GM23248 (cell line): ENCODE measurements at regions not wholly inside any gene's neighbourhood (a gene's known extent, or its start where the extent isn't known, plus 50 kb on each side); places are given as distances from the start of the nearest gene placed in this dataset.

Experiments
- DNase-seq: peaks from one replicate; pipeline ENCODE4 v3.0.0-alpha.2; 2015
- H2AFZ ChIP-seq: fragments of 200-600 bp; sonication (generic); 2 replicates; pipeline ENCODE4 v1.6.1; 2016; ENCODE audit warnings: antibody characterized with exemption
- H3F3A ChIP-seq: fragments of 200-600 bp; sonication (generic); 2 replicates; pipeline ENCODE4 v1.6.1; 2016; ENCODE audit warnings: mild to moderate bottlenecking, antibody characterized with exemption, mixed run types; ENCODE audit not compliant: insufficient read depth
- H3K27ac ChIP-seq: fragments of 200-600 bp; sonication (generic); 2 replicates; pipeline ENCODE4 v1.5.1; 2016; ENCODE audit warnings: mild to moderate bottlenecking
- H3K27me3 ChIP-seq: fragments of 200-600 bp; sonication (generic); replicated peaks from 2 replicates; pipeline ENCODE4 v1.6.1; 2016; ENCODE audit warnings: mild to moderate bottlenecking; ENCODE audit not compliant: insufficient read depth
- H3K36me3 ChIP-seq: fragments of 200-600 bp; sonication (generic); 2 replicates; pipeline ENCODE4 v1.6.1; 2016; ENCODE audit warnings: low read depth, mild to moderate bottlenecking
- H3K4me1 ChIP-seq: fragments of 200-600 bp; sonication (generic); 2 replicates; pipeline ENCODE4 v1.6.1; 2016; ENCODE audit warnings: mild to moderate bottlenecking; ENCODE audit not compliant: insufficient read depth
- H3K4me2 ChIP-seq: fragments of 200-600 bp; sonication (generic); one replicate; pipeline ENCODE4 v1.6.1; 2016; ENCODE audit warnings: mild to moderate bottlenecking; ENCODE audit not compliant: unreplicated experiment
- H3K4me3 ChIP-seq: fragments of 200-600 bp; sonication (generic); 2 replicates; pipeline ENCODE4 v1.5.1; 2016; ENCODE audit warnings: mild to moderate bottlenecking
- H3K79me2 ChIP-seq: fragments of 200-600 bp; sonication (generic); 2 replicates; pipeline ENCODE4 v1.6.1; 2016; ENCODE audit warnings: mild to moderate bottlenecking; ENCODE audit not compliant: insufficient read depth
- H3K9ac ChIP-seq: fragments of 200-600 bp; sonication (generic); 2 replicates; pipeline ENCODE4 v1.6.1; 2016; ENCODE audit warnings: mild to moderate bottlenecking
- H3K9me2 ChIP-seq: fragments of 200-600 bp; sonication (generic); 2 replicates; pipeline ENCODE4 v1.6.1; 2016; ENCODE audit warnings: mixed run types, mild to moderate bottlenecking, moderate library complexity; ENCODE audit not compliant: insufficient read depth
- H3K9me3 ChIP-seq: fragments of 200-600 bp; sonication (generic); one replicate; pipeline ENCODE4 v1.6.1; 2017; ENCODE audit warnings: low read depth
- H4K20me1 ChIP-seq: fragments of 200-600 bp; sonication (generic); 2 replicates; pipeline ENCODE4 v1.6.0; 2016; ENCODE audit not compliant: insufficient read depth
- EZH2 ChIP-seq: fragments of 200-600 bp; sonication (generic); IDR thresholded peaks from 2 replicates; pipeline ENCODE4 v1.6.1; 2018; ENCODE audit warnings: antibody characterized with exemption, mild to moderate bottlenecking; ENCODE audit not compliant: insufficient read depth, poor library complexity, severe bottlenecking
- EZH2phosphoT487 ChIP-seq: fragments of 200-600 bp; sonication (generic); IDR thresholded peaks from 2 replicates; pipeline ENCODE4 v1.6.1; 2018; ENCODE audit warnings: antibody characterized with exemption, moderate library complexity, mild to moderate bottlenecking, low read depth; ENCODE audit not compliant: insufficient read depth
- WGBS, 2 experiments: methylation state at CpG; one replicate each; pipeline ENCODE4 v1.1.6; 2015 to 2017; ENCODE audit warnings: low lambda C conversion rate in 2 of 2, low coverage in 1 of 2; ENCODE audit errors: missing lambda C conversion rate in 2 of 2; 5-methylcytosine and 5-hydroxymethylcytosine counted together
- in situ Hi-C: fragments of 300-500 bp; cut with MboI; formaldehyde crosslinking; loops from 2 replicates; pipeline ENCODE4 v1.15.0; 2020

GRCh38 chr4:80133240-80133783 lies 60.3 kb upstream of the ANTXR2 start:
- Histone ChIP-seq H2AFZ (no peak overlapping the region), H3K9me3 (no peaks in the 10 kb centered on the region), H3K4me2 (no peak overlapping the region), H3K9me2 (no peaks in the 10 kb centered on the region), H3K27ac (no peak overlapping the region), H3K4me3 (no peak overlapping the region), H3K27me3 (no peaks in the 10 kb centered on the region), H4K20me1 (no peaks in the 10 kb centered on the region), H3F3A (peaks cover 7% of the 10 kb centered on the region; the same call in 1 of the 2 replicates), H3K79me2 (no peaks in the 10 kb centered on the region), H3K9ac (no peak overlapping the region), H3K36me3 (no peaks in the 10 kb centered on the region), H3K4me1 (peaks cover 8% of the 10 kb centered on the region)
- 96 to 97% methylated on average over 9 of the region's 9 CpGs for WGBS, 2 experiments
- DNase-seq = no peak
- in situ Hi-C loops = no loop called here
- TF ChIP-seq EZH2phosphoT487 (no peak), EZH2 (no peak)

- H3K9me3 ChIP-seq = no peaks in the 10 kb centered on the region
- no peaks in the 10 kb centered on the region for H3K9me2 ChIP-seq
- in situ Hi-C loops = no loop called here
- TF ChIP-seq EZH2phosphoT487 = no peak
- TF ChIP-seq EZH2 = no peak
- H3K4me2 ChIP-seq = no peak overlapping the region
- no peaks in the 10 kb centered on the region for H3K36me3 ChIP-seq
- no peaks in the 10 kb centered on the region for H4K20me1 ChIP-seq
- H2AFZ ChIP-seq = no peak overlapping the region
- peaks cover 18% of the 10 kb centered on the region for H3K4me1 ChIP-seq
- no peaks in the 10 kb centered on the region for H3K79me2 ChIP-seq
- H3F3A ChIP-seq = no peaks in the 10 kb centered on the region
- no peak overlapping the region for H3K9ac ChIP-seq
- no peak overlapping the region for H3K27ac ChIP-seq
- no peak for DNase-seq
- no peaks in the 10 kb centered on the region for H3K27me3 ChIP-seq
- no peak overlapping the region for H3K4me3 ChIP-seq
Observed at GRCh38 chr4:80129785-80130184, 56.8 kb upstream of the ANTXR2 start.

- H3K79me2 ChIP-seq = no peaks in the 10 kb centered on the region
- no peak overlapping the region for H3K4me2 ChIP-seq
- peaks cover 19% of the 10 kb centered on the region for H3K4me1 ChIP-seq
- no peak for DNase-seq
- H4K20me1 ChIP-seq = no peaks in the 10 kb centered on the region
- H3K9ac ChIP-seq = no peak overlapping the region
- no peak overlapping the region for H2AFZ ChIP-seq
- no peaks in the 10 kb centered on the region for H3K9me3 ChIP-seq
- H3K4me3 ChIP-seq = no peak overlapping the region
- no peaks in the 10 kb centered on the region for H3K9me2 ChIP-seq
- TF ChIP-seq EZH2phosphoT487 = no peak
- no peak for TF ChIP-seq EZH2
- no peaks in the 10 kb centered on the region for H3K36me3 ChIP-seq
- in situ Hi-C loops = no loop called here
- H3F3A ChIP-seq = no peaks in the 10 kb centered on the region
- no peaks in the 10 kb centered on the region for H3K27me3 ChIP-seq
- H3K27ac ChIP-seq = no peak overlapping the region
Observed at GRCh38 chr4:80128941-80129340, 55.9 kb upstream of the ANTXR2 start.

GRCh38 chr4:80127870-80128419 lies 54.9 kb upstream of the ANTXR2 start:
- in situ Hi-C loops = no loop called here
- no peak for TF ChIP-seq EZH2
- no peak for TF ChIP-seq EZH2phosphoT487
- H3K9me3 ChIP-seq = no peaks in the 10 kb centered on the region
- 97 to 98% methylated on average over 3 of the region's 3 CpGs for WGBS, 2 experiments
- no peaks in the 10 kb centered on the region for H4K20me1 ChIP-seq
- no peaks in the 10 kb centered on the region for H3K27me3 ChIP-seq
- H3K4me2 ChIP-seq = no peak overlapping the region
- no peak overlapping the region for H3K9ac ChIP-seq
- H3F3A ChIP-seq = no peaks in the 10 kb centered on the region
- H3K9me2 ChIP-seq = no peaks in the 10 kb centered on the region
- no peaks in the 10 kb centered on the region for H3K79me2 ChIP-seq
- H3K4me3 ChIP-seq = no peak overlapping the region
- no peak overlapping the region for H3K27ac ChIP-seq
- no peak for DNase-seq
- H3K4me1 ChIP-seq = peaks cover 19% of the 10 kb centered on the region
- H3K36me3 ChIP-seq = no peaks in the 10 kb centered on the region
- no peak overlapping the region for H2AFZ ChIP-seq

- Histone ChIP-seq H3K9me2 (no peaks in the 10 kb centered on the region), H2AFZ (no peak overlapping the region), H4K20me1 (no peaks in the 10 kb centered on the region), H3K9me3 (no peaks in the 10 kb centered on the region), H3K4me2 (no peak overlapping the region), H3K36me3 (no peaks in the 10 kb centered on the region), H3K27ac (no peak overlapping the region), H3K4me3 (no peak overlapping the region), H3F3A (no peaks in the 10 kb centered on the region), H3K79me2 (no peaks in the 10 kb centered on the region), H3K4me1 (peaks cover 19% of the 10 kb centered on the region), H3K9ac (no peak overlapping the region), H3K27me3 (no peaks in the 10 kb centered on the region)
- no peak for TF ChIP-seq EZH2phosphoT487
- TF ChIP-seq EZH2 = no peak
- WGBS, 2 experiments = 95 to 99% methylated on average over 2 of the region's 2 CpGs
- DNase-seq = no peak
- in situ Hi-C loops = no loop called here
Observed at GRCh38 chr4:80126435-80126834, 53.4 kb upstream of the ANTXR2 start.
